SH-SY5Y (cell line): ENCODE measurements at regions not wholly inside any gene's neighbourhood (a gene's known extent, or its start where the extent isn't known, plus 50 kb on each side); places are given as distances from the start of the nearest gene placed in this dataset.

Source experiments
- GATA2 ChIP-seq: IDR thresholded peaks from 2 replicates; pipeline ENCODE4 v1.6.1; 2011; ENCODE audit warnings: mild to moderate bottlenecking, low read depth, low read length
- GATA3 ChIP-seq: IDR thresholded peaks from 2 replicates; pipeline ENCODE4 v1.6.1; 2011; ENCODE audit warnings: low read depth, mild to moderate bottlenecking, low read length, moderate library complexity

DNA sequence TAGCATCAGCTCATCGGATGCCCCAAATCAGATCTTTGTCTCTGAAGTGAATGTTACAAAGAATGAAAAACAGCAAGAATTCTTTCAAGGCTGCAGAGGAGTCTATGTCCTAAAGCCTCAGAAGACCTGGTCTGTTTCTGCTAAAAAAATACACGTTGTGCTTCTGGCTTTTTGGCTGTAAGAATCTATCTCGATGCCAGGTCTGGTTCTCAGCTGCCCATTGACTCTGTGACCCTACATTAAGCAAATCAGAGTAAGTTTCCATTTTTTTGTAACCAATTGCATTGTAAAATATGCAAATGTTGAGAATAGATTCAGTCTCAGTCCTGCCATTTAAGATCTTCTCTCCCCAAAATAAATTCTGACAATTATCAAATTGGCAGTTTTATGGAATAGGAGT lies 705.4 kb downstream of the RFPL4B start:
- TF ChIP-seq GATA2: no peak
- no peak for TF ChIP-seq GATA3
